ENCODE measurements at regions not wholly inside any gene's neighbourhood (a gene's known extent, or its start where the extent isn't known, plus 50 kb on each side); places are given as distances from the start of the nearest gene placed in this dataset.

DNA sequence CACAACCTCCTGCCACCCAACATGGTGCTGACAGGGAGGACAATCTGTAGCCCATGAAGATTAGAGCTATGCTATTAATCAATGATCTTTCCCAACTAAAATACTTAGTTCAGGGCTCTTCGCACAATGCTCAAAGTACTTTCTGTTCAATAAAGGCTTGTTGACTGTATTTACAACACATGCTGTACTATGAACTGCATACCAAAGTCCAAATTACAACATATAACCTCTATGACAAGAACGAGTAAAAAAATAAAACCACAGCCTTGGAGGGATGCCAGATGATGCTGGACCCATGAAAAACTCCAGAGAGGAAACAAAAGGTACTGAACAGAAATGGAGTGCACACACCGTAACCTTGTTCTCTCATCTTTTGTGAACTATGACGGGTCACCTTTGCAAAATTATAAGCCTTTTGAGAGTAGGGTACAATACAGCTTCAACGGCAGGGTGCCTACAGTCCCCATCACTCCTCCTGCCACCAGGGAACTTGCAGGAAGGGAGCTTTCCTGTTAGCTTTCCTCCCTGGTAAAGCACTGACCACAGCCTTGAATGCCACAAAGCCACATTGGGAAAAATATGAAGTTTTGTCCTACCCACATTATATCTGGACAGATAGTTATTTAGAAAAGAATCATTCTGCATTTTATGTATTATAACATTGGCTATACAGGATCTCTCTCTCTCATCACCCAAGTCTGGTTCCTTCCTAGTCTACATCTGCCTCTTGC, 175.6 kb downstream of the NRIP1 start:
- H3K4me2 ChIP-seq (ENCODE audit: low read length) = no peak overlapping the region
- H3K9me3 ChIP-seq (ENCODE audit: low read length) = no peaks in the 10 kb centered on the region
- no peak overlapping the region for H3K4me3 ChIP-seq (ENCODE audit: low read depth, low read length, poor library complexity, severe bottlenecking)
- no peak for DNase-seq (ENCODE audit: low spot score)
- no peaks in the 10 kb centered on the region for H3K9me2 ChIP-seq (ENCODE audit: insufficient read depth, low read length)
- no peaks in the 10 kb centered on the region for H3K79me2 ChIP-seq (ENCODE audit: insufficient read depth, low read depth, low read length)
- no TSS peak for BruUV-seq (replicated peaks)
- no peaks in the 10 kb centered on the region for H4K20me1 ChIP-seq (ENCODE audit: insufficient read depth, low read length)
- TF ChIP-seq, protein P1, sequence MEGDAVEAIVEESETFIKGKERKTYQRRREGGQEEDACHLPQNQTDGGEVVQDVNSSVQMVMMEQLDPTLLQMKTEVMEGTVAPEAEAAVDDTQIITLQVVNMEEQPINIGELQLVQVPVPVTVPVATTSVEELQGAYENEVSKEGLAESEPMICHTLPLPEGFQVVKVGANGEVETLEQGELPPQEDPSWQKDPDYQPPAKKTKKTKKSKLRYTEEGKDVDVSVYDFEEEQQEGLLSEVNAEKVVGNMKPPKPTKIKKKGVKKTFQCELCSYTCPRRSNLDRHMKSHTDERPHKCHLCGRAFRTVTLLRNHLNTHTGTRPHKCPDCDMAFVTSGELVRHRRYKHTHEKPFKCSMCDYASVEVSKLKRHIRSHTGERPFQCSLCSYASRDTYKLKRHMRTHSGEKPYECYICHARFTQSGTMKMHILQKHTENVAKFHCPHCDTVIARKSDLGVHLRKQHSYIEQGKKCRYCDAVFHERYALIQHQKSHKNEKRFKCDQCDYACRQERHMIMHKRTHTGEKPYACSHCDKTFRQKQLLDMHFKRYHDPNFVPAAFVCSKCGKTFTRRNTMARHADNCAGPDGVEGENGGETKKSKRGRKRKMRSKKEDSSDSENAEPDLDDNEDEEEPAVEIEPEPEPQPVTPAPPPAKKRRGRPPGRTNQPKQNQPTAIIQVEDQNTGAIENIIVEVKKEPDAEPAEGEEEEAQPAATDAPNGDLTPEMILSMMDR (conservative IDR thresholded peaks at IDR 0.05; ENCODE audit: low read length) = no peak
- no peak for TF ChIP-seq EZH2phosphoT487 (IDR thresholded peaks at IDR 0.05; ENCODE audit: borderline replicate concordance, low read depth, low read length)
- no peak overlapping the region for H2AFZ ChIP-seq (ENCODE audit: low read length)
- intact Hi-C loops (cut with micrococcal nuclease; ENCODE audit: unreplicated experiment) = no loop called here
- ChIA-PET CTCF (ENCODE audit: unreplicated experiment) (no interaction called here), POLR2A (interaction anchor here (0.6 kb wide), 1 partner anchor 53 kb away, joined by 3 read pairs; no protein-coding TSS in a partner anchor)
- H3K36me3 ChIP-seq (ENCODE audit: insufficient read depth, low read length) = no peaks in the 10 kb centered on the region
- no peaks in the 10 kb centered on the region for H3K4me1 ChIP-seq (ENCODE audit: insufficient read depth, low read length, poor library complexity, severe bottlenecking)
- no peak overlapping the region for H3K27ac ChIP-seq (ENCODE audit: low read depth, low read length, poor library complexity, severe bottlenecking)

DNA sequence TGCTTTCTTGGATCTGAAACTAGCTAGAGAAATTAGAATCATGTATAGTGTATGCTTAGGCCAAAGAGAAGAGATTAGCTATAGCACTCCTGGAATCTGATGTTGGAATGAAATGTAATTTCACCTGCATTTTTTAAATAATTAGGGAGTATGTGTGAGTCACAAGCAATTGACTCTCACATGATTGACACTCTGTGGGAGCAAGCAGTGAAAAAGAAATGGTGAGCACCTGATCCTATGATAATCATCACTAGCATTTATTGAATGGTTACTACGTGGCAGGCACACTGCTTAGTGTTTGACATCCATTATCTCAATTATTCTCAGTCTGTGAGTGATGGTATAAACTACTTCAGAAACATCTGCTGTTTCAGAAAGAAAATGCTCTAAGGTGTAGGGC, 176.6 kb downstream of the NRIP1 start:
- POLR2A ChIA-PET = interaction anchor here (0.5 kb wide), 1 partner anchor 270 kb away, joined by 3 read pairs; no protein-coding TSS in a partner anchor

More for the DNA sequence above, 176.6 kb downstream of the NRIP1 start:
- CTCF ChIA-PET (ENCODE audit: unreplicated experiment) = no interaction called here
- no TSS peak for BruUV-seq (replicated peaks)
- no peak overlapping the region for H3K4me2 ChIP-seq (ENCODE audit: low read length)
- no peaks in the 10 kb centered on the region for H3K9me3 ChIP-seq (ENCODE audit: low read length)
- no peak overlapping the region for H3K27ac ChIP-seq (ENCODE audit: low read depth, low read length, poor library complexity, severe bottlenecking)
- no peaks in the 10 kb centered on the region for H4K20me1 ChIP-seq (ENCODE audit: insufficient read depth, low read length)
- H3K36me3 ChIP-seq (ENCODE audit: insufficient read depth, low read length) = no peaks in the 10 kb centered on the region
- H3K79me2 ChIP-seq (ENCODE audit: insufficient read depth, low read depth, low read length) = no peaks in the 10 kb centered on the region
- no peaks in the 10 kb centered on the region for H3K4me1 ChIP-seq (ENCODE audit: insufficient read depth, low read length, poor library complexity, severe bottlenecking)
- TF ChIP-seq, protein P1 (conservative IDR thresholded peaks at IDR 0.05; ENCODE audit: low read length) = no peak
- no peak for TF ChIP-seq EZH2phosphoT487 (IDR thresholded peaks at IDR 0.05; ENCODE audit: borderline replicate concordance, low read depth, low read length)
- H3K9me2 ChIP-seq (ENCODE audit: insufficient read depth, low read length) = no peaks in the 10 kb centered on the region
- H3K4me3 ChIP-seq (ENCODE audit: low read depth, low read length, poor library complexity, severe bottlenecking) = no peak overlapping the region
- intact Hi-C loops (cut with micrococcal nuclease; ENCODE audit: unreplicated experiment) = no loop called here
- DNase-seq (ENCODE audit: low spot score) = no peak
- no peak overlapping the region for H2AFZ ChIP-seq (ENCODE audit: low read length)
